ENCODE measurements at regions not wholly inside any gene's neighbourhood (a gene's known extent, or its start where the extent isn't known, plus 50 kb on each side); places are given as distances from the start of the nearest gene placed in this dataset.
"Not testable (repeated sequence)": the region's sequence is repeated elsewhere in the genome, so short reads cannot be mapped to it uniquely, and the experiment has no call there.

GRCh38 chr12:9406564-9407424, 198.6 kb upstream of the PZP start:
- Histone ChIP-seq H3K4me3 (ENCODE audit: low read length) (no peak overlapping the region), H3K79me1 (ENCODE audit: low read length) (no peaks in the 10 kb centered on the region), H2BK120ac (ENCODE audit: low read depth, low read length) (no peak overlapping the region), H3K27me3 (ENCODE audit: insufficient read depth, low read length, poor library complexity) (no peaks in the 10 kb centered on the region), H3K79me2 (ENCODE audit: control insufficient read depth, insufficient read depth, low read length) (no peaks in the 10 kb centered on the region), H3K36me3 (ENCODE audit: control insufficient read depth, insufficient read depth, low read length) (no peaks in the 10 kb centered on the region), H3K4me2 (ENCODE audit: low read length) (no peak overlapping the region), H3K4ac (ENCODE audit: low read depth, low read length) (no peak overlapping the region), H2BK15ac (replicated peaks; ENCODE audit: low read depth) (no peak overlapping the region), H3K9ac (ENCODE audit: low read length) (no peak overlapping the region), H3K4me1 (ENCODE audit: control insufficient read depth, low read depth, low read length) (no peaks in the 10 kb centered on the region), H4K5ac (ENCODE audit: low read length) (no peak overlapping the region), H3K18ac (ENCODE audit: low read length) (no peak overlapping the region), H2BK5ac (ENCODE audit: low read length) (no peak overlapping the region), H2AK5ac (ENCODE audit: low read length) (no peak overlapping the region), H3K27ac (ENCODE audit: low read depth, low read length) (peak overlapping the region; percentile 75), H3K23ac (ENCODE audit: low read length) (no peak overlapping the region), H4K8ac (ENCODE audit: low read depth, low read length) (no peak overlapping the region), H3K56ac (ENCODE audit: low read length) (no peak overlapping the region)
- DNase-seq: no peak
- WGBS (ENCODE audit: extremely low coverage, insufficient coverage, low lambda C conversion rate): no CpG with 5 or more reads among the region's 46 CpGs

- Histone ChIP-seq H2BK15ac (replicated peaks; ENCODE audit: low read depth) (no peak overlapping the region), H2BK120ac (ENCODE audit: low read depth, low read length) (no peak overlapping the region), H2AK5ac (ENCODE audit: low read length) (no peak overlapping the region), H3K4me2 (ENCODE audit: low read length) (no peak overlapping the region), H4K8ac (ENCODE audit: low read depth, low read length) (no peak overlapping the region), H3K18ac (ENCODE audit: low read length) (no peak overlapping the region), H3K56ac (ENCODE audit: low read length) (no peak overlapping the region), H3K9ac (ENCODE audit: low read length) (no peak overlapping the region), H3K4me1 (ENCODE audit: control insufficient read depth, low read depth, low read length) (no peaks in the 10 kb centered on the region), H3K23ac (ENCODE audit: low read length) (no peak overlapping the region), H3K4me3 (ENCODE audit: low read length) (no peak overlapping the region), H3K4ac (ENCODE audit: low read depth, low read length) (no peak overlapping the region), H3K36me3 (ENCODE audit: control insufficient read depth, insufficient read depth, low read length) (no peaks in the 10 kb centered on the region), H3K79me2 (ENCODE audit: control insufficient read depth, insufficient read depth, low read length) (no peaks in the 10 kb centered on the region), H2BK5ac (ENCODE audit: low read length) (no peak overlapping the region), H3K27me3 (ENCODE audit: insufficient read depth, low read length, poor library complexity) (no peaks in the 10 kb centered on the region), H3K27ac (ENCODE audit: low read depth, low read length) (peak overlapping the region; percentile 75), H3K79me1 (ENCODE audit: low read length) (no peaks in the 10 kb centered on the region), H4K5ac (ENCODE audit: low read length) (no peak overlapping the region)
- WGBS (ENCODE audit: extremely low coverage, insufficient coverage, low lambda C conversion rate): no CpG with 5 or more reads among the region's 25 CpGs
- DNase-seq: peak; percentile 14
Measured at GRCh38 chr12:9405886-9406563, 197.8 kb upstream of the PZP start.

GRCh38 chr12:9404469-9405260, 196.5 kb upstream of the PZP start:
- H4K8ac ChIP-seq (ENCODE audit: low read depth, low read length): no peak overlapping the region
- H3K36me3 ChIP-seq (ENCODE audit: control insufficient read depth, insufficient read depth, low read length): no peaks in the 10 kb centered on the region
- no peak overlapping the region for H3K4ac ChIP-seq (ENCODE audit: low read depth, low read length)
- H3K18ac ChIP-seq (ENCODE audit: low read length): no peak overlapping the region
- H3K9ac ChIP-seq (ENCODE audit: low read length): no peak overlapping the region
- no peak for DNase-seq
- no peak overlapping the region for H3K4me3 ChIP-seq (ENCODE audit: low read length)
- H3K4me1 ChIP-seq (ENCODE audit: control insufficient read depth, low read depth, low read length): no peaks in the 10 kb centered on the region
- H4K5ac ChIP-seq (ENCODE audit: low read length): no peak overlapping the region
- no peak overlapping the region for H3K4me2 ChIP-seq (ENCODE audit: low read length)
- H3K23ac ChIP-seq (ENCODE audit: low read length): no peak overlapping the region
- H3K79me2 ChIP-seq (ENCODE audit: control insufficient read depth, insufficient read depth, low read length): no peaks in the 10 kb centered on the region
- H2BK120ac ChIP-seq (ENCODE audit: low read depth, low read length): no peak overlapping the region
- no peaks in the 10 kb centered on the region for H3K79me1 ChIP-seq (ENCODE audit: low read length)
- H2BK15ac ChIP-seq (replicated peaks; ENCODE audit: low read depth): no peak overlapping the region
- H2BK5ac ChIP-seq (ENCODE audit: low read length): no peak overlapping the region
- H3K27me3 ChIP-seq (ENCODE audit: insufficient read depth, low read length, poor library complexity): no peaks in the 10 kb centered on the region
- H3K56ac ChIP-seq (ENCODE audit: low read length): no peak overlapping the region
- WGBS (ENCODE audit: extremely low coverage, insufficient coverage, low lambda C conversion rate): no CpG with 5 or more reads among the region's 39 CpGs
- H3K27ac ChIP-seq (ENCODE audit: low read depth, low read length): no peak overlapping the region
- H2AK5ac ChIP-seq (ENCODE audit: low read length): no peak overlapping the region

GRCh38 chr12:9404031-9404430, 195.8 kb upstream of the PZP start:
- Histone ChIP-seq H3K79me1 (ENCODE audit: low read length) (no peaks in the 10 kb centered on the region), H3K79me2 (ENCODE audit: control insufficient read depth, insufficient read depth, low read length) (no peaks in the 10 kb centered on the region), H3K56ac (ENCODE audit: low read length) (no peak overlapping the region), H2AK5ac (ENCODE audit: low read length) (no peak overlapping the region), H3K9ac (ENCODE audit: low read length) (no peak overlapping the region), H2BK120ac (ENCODE audit: low read depth, low read length) (no peak overlapping the region), H3K18ac (ENCODE audit: low read length) (no peak overlapping the region), H3K4me3 (ENCODE audit: low read length) (no peak overlapping the region), H4K8ac (ENCODE audit: low read depth, low read length) (no peak overlapping the region), H3K23ac (ENCODE audit: low read length) (no peak overlapping the region), H3K36me3 (ENCODE audit: control insufficient read depth, insufficient read depth, low read length) (no peaks in the 10 kb centered on the region), H3K4me2 (ENCODE audit: low read length) (no peak overlapping the region), H3K27me3 (ENCODE audit: insufficient read depth, low read length, poor library complexity) (no peaks in the 10 kb centered on the region), H3K4ac (ENCODE audit: low read depth, low read length) (no peak overlapping the region), H4K5ac (ENCODE audit: low read length) (no peak overlapping the region), H3K4me1 (ENCODE audit: control insufficient read depth, low read depth, low read length) (no peaks in the 10 kb centered on the region), H2BK5ac (ENCODE audit: low read length) (no peak overlapping the region), H3K27ac (ENCODE audit: low read depth, low read length) (no peak overlapping the region), H2BK15ac (replicated peaks; ENCODE audit: low read depth) (no peak overlapping the region)
- no peak for DNase-seq
- WGBS (ENCODE audit: extremely low coverage, insufficient coverage, low lambda C conversion rate): no CpG with 5 or more reads among the region's 20 CpGs

GRCh38 chr12:9402432-9403040, 194.3 kb upstream of the PZP start:
- H2BK5ac ChIP-seq (ENCODE audit: low read length); H4K8ac ChIP-seq (ENCODE audit: low read depth, low read length); H3K56ac ChIP-seq (ENCODE audit: low read length); H3K4ac ChIP-seq (ENCODE audit: low read depth, low read length); H3K4me2 ChIP-seq (ENCODE audit: low read length); H3K79me2 ChIP-seq (ENCODE audit: control insufficient read depth, insufficient read depth, low read length); H3K36me3 ChIP-seq (ENCODE audit: control insufficient read depth, insufficient read depth, low read length); H3K4me1 ChIP-seq (ENCODE audit: control insufficient read depth, low read depth, low read length); DNase-seq; H2BK120ac ChIP-seq (ENCODE audit: low read depth, low read length); H3K9ac ChIP-seq (ENCODE audit: low read length); H3K23ac ChIP-seq (ENCODE audit: low read length); H3K79me1 ChIP-seq (ENCODE audit: low read length); H2AK5ac ChIP-seq (ENCODE audit: low read length); H3K18ac ChIP-seq (ENCODE audit: low read length); H3K27ac ChIP-seq (ENCODE audit: low read depth, low read length); H4K5ac ChIP-seq (ENCODE audit: low read length); H3K27me3 ChIP-seq (ENCODE audit: insufficient read depth, low read length, poor library complexity); H2BK15ac ChIP-seq (replicated peaks; ENCODE audit: low read depth); H3K4me3 ChIP-seq (ENCODE audit: low read length): not testable (repeated sequence)
- WGBS (ENCODE audit: extremely low coverage, insufficient coverage, low lambda C conversion rate): no CpG with 5 or more reads among the region's 29 CpGs
